Osteocyte (in vitro differentiated cells): ENCODE measurements at regions not wholly inside any gene's neighbourhood (a gene's known extent, or its start where the extent isn't known, plus 50 kb on each side); places are given as distances from the start of the nearest gene placed in this dataset.

Source experiments
- DNase-seq: peaks from one replicate; pipeline ENCODE4 v3.0.0; 2021; ENCODE audit warnings: mixed read lengths; ENCODE audit not compliant: unreplicated experiment; ENCODE audit errors: extremely low spot score
- H3K27ac Mint-ChIP-seq: one replicate; pipeline ENCODE4 v1.8.0; 2021; ENCODE audit warnings: mild to moderate bottlenecking, mixed read lengths; ENCODE audit not compliant: unreplicated experiment
- H3K27me3 Mint-ChIP-seq: one replicate; pipeline ENCODE4 v1.8.0; 2021; ENCODE audit warnings: mixed read lengths; ENCODE audit not compliant: unreplicated experiment
- H3K36me3 Mint-ChIP-seq: one replicate; pipeline ENCODE4 v1.8.0; 2021; ENCODE audit warnings: mixed read lengths; ENCODE audit not compliant: unreplicated experiment
- H3K4me1 Mint-ChIP-seq: one replicate; pipeline ENCODE4 v1.8.0; 2021; ENCODE audit warnings: mixed read lengths; ENCODE audit not compliant: unreplicated experiment
- H3K4me3 Mint-ChIP-seq: one replicate; pipeline ENCODE4 v1.8.0; 2021; ENCODE audit warnings: mild to moderate bottlenecking, moderate library complexity, mixed read lengths; ENCODE audit not compliant: unreplicated experiment
- H3K9me3 Mint-ChIP-seq: one replicate; pipeline ENCODE4 v1.8.0; 2021; ENCODE audit warnings: mixed read lengths; ENCODE audit not compliant: unreplicated experiment
- CTCF ChIP-seq: fragments of 200-600 bp; sonication (generic); IDR thresholded peaks from 2 replicates; pipeline ENCODE4 v1.5.0; 2021; ENCODE audit warnings: antibody characterized with exemption, mild to moderate bottlenecking, moderate library complexity

GRCh38 chr1:219732814-219733491 lies 120.0 kb upstream of the ZC3H11B start:
- Mint-ChIP-seq H3K27ac (no peak overlapping the region), H3K36me3 (no peaks in the 10 kb centered on the region), H3K9me3 (peaks cover 9% of the 10 kb centered on the region), H3K27me3 (peaks cover 6% of the 10 kb centered on the region), H3K4me1 (no peaks in the 10 kb centered on the region), H3K4me3 (no peak overlapping the region)
- TF ChIP-seq CTCF: no peak
- no peak for DNase-seq

GRCh38 chr1:219731771-219732170 lies 118.9 kb upstream of the ZC3H11B start:
- no peak overlapping the region for H3K27ac Mint-ChIP-seq
- H3K36me3 Mint-ChIP-seq: no peaks in the 10 kb centered on the region
- peaks cover 13% of the 10 kb centered on the region for H3K9me3 Mint-ChIP-seq
- no peak for TF ChIP-seq CTCF
- DNase-seq: no peak
- H3K4me3 Mint-ChIP-seq: no peak overlapping the region
- no peaks in the 10 kb centered on the region for H3K27me3 Mint-ChIP-seq
- H3K4me1 Mint-ChIP-seq: no peaks in the 10 kb centered on the region

GRCh38 chr1:219726480-219727272 lies 113.8 kb upstream of the ZC3H11B start:
- peaks cover 27% of the 10 kb centered on the region for H3K9me3 Mint-ChIP-seq
- no peaks in the 10 kb centered on the region for H3K27me3 Mint-ChIP-seq
- no peaks in the 10 kb centered on the region for H3K36me3 Mint-ChIP-seq
- H3K4me3 Mint-ChIP-seq: no peak overlapping the region
- no peak for TF ChIP-seq CTCF
- no peak overlapping the region for H3K27ac Mint-ChIP-seq
- DNase-seq: no peak
- no peaks in the 10 kb centered on the region for H3K4me1 Mint-ChIP-seq

- no peaks in the 10 kb centered on the region for H3K36me3 Mint-ChIP-seq
- no peak overlapping the region for H3K4me3 Mint-ChIP-seq
- H3K27me3 Mint-ChIP-seq: no peaks in the 10 kb centered on the region
- DNase-seq: no peak
- H3K27ac Mint-ChIP-seq: no peak overlapping the region
- H3K4me1 Mint-ChIP-seq: no peaks in the 10 kb centered on the region
- no peak for TF ChIP-seq CTCF
- H3K9me3 Mint-ChIP-seq: peaks cover 27% of the 10 kb centered on the region
These were observed 111.5 kb upstream of the ZC3H11B start for GRCh38 chr1:219724440-219724839.

GRCh38 chr1:219717536-219717935 lies 104.6 kb upstream of the ZC3H11B start:
- Mint-ChIP-seq H3K9me3 (no peaks in the 10 kb centered on the region), H3K27ac (no peak overlapping the region), H3K4me3 (no peak overlapping the region), H3K4me1 (no peaks in the 10 kb centered on the region), H3K36me3 (no peaks in the 10 kb centered on the region), H3K27me3 (no peaks in the 10 kb centered on the region)
- TF ChIP-seq CTCF: no peak
- DNase-seq: no peak
